CD14-positive monocyte (primary cell): ENCODE measurements at regions not wholly inside any gene's neighbourhood (a gene's known extent, or its start where the extent isn't known, plus 50 kb on each side); places are given as distances from the start of the nearest gene placed in this dataset.
A peak's percentile ranks its signal among the peaks of the same experiment; 100 is the strongest.
"Not testable (repeated sequence)": the region's sequence is repeated elsewhere in the genome, so short reads cannot be mapped to it uniquely, and the experiment has no call there.

ENCODE experiments used
- DNase-seq, 3 donors: peaks; one replicate each; pipeline ENCODE4 v3.0.0-alpha.2; 2011 to 2022
- H2AFZ ChIP-seq: 2 replicates; pipeline ENCODE4 v1.6.0; 2012; ENCODE audit warnings: mild to moderate bottlenecking, low read depth, low read length, inconsistent platforms; ENCODE audit not compliant: insufficient read depth, poor library complexity, severe bottlenecking
- H3K27ac ChIP-seq, 2 donors: 1 replicate in 1 of 2; 2 replicates in 1 of 2; pipeline ENCODE4 v1.5.1; 2012 to 2013; ENCODE audit warnings: low read length in 2 of 2, control low read depth in 1 of 2, inconsistent platforms in 1 of 2, low read depth in 1 of 2, mild to moderate bottlenecking in 1 of 2
- H3K27me3 ChIP-seq, 2 donors: one replicate each; pipeline versions ENCODE4 v1.6.0 to v1.6.1; 2011 to 2013; ENCODE audit warnings: low read length in 2 of 2; ENCODE audit not compliant: control insufficient read depth in 2 of 2, insufficient read depth in 2 of 2
- H3K36me3 ChIP-seq, 2 donors: replicated peaks in 1 of 2; 1 replicate in 1 of 2; 2 replicates in 1 of 2; pipeline versions ENCODE4 v1.5.1 to v1.6.1; 2012 to 2013; ENCODE audit warnings: low read length in 2 of 2, control low read depth in 1 of 2, inconsistent platforms in 1 of 2, mild to moderate bottlenecking in 1 of 2; ENCODE audit not compliant: insufficient read depth in 2 of 2, control insufficient read depth in 1 of 2
- H3K4me1 ChIP-seq, 2 donors: 1 replicate in 1 of 2; 2 replicates in 1 of 2; pipeline versions ENCODE4 v1.5.1 to v1.6.1; 2012 to 2013; ENCODE audit warnings: low read length in 2 of 2, control low read depth in 1 of 2, inconsistent platforms in 1 of 2, mild to moderate bottlenecking in 1 of 2, moderate library complexity in 1 of 2; ENCODE audit not compliant: insufficient read depth in 2 of 2, control insufficient read depth in 1 of 2
- H3K4me2 ChIP-seq: replicated peaks from 2 replicates; pipeline ENCODE3; 2012; ENCODE audit warnings: low read length, moderate library complexity, mild to moderate bottlenecking; ENCODE audit not compliant: poor library complexity, severe bottlenecking; ENCODE audit errors: extremely low read depth
- H3K4me3 ChIP-seq, 3 experiments: fragments of 200-600 bp in 1 of 3; sonication (generic) in 1 of 3; replicated peaks in 1 of 3; 1 replicate in 2 of 3; 2 replicates in 1 of 3; pipeline ENCODE4 v1.5.1; 2011 to 2013; ENCODE audit warnings: low read length in 3 of 3, mild to moderate bottlenecking in 3 of 3, control low read depth in 2 of 3, low read depth in 2 of 3, inconsistent platforms in 1 of 3, moderate library complexity in 1 of 3
- H3K79me2 ChIP-seq: 2 replicates; pipeline ENCODE4 v1.6.0; 2012; ENCODE audit warnings: mild to moderate bottlenecking, control low read depth, inconsistent platforms, low read length, moderate library complexity; ENCODE audit not compliant: insufficient read depth
- H3K9ac ChIP-seq: 2 replicates; pipeline ENCODE4 v1.6.0; 2017; ENCODE audit warnings: low read length, mild to moderate bottlenecking; ENCODE audit not compliant: insufficient read depth, poor library complexity, severe bottlenecking
- H3K9me3 ChIP-seq, 2 donors: replicated peaks in 1 of 2; 1 replicate in 1 of 2; 2 replicates in 1 of 2; pipeline versions ENCODE4 v1.5.1 to v1.6.1; 2012 to 2013; ENCODE audit warnings: low read length in 2 of 2, control low read depth in 1 of 2; ENCODE audit not compliant: control insufficient read depth in 1 of 2, insufficient read depth in 1 of 2
- H4K20me1 ChIP-seq: 2 replicates; pipeline ENCODE4 v1.6.0; 2012; ENCODE audit warnings: mild to moderate bottlenecking, low read length, control low read depth, moderate library complexity; ENCODE audit not compliant: insufficient read depth
- H3K27ac Mint-ChIP-seq, 7 donors: one replicate each; pipeline ENCODE4 v1.8.0; 2020; ENCODE audit warnings: mild to moderate bottlenecking in 7 of 7, mixed read lengths in 7 of 7, moderate library complexity in 6 of 7, inconsistent platforms in 2 of 7
- H3K27me3 Mint-ChIP-seq, 3 donors: one replicate each; pipeline ENCODE4 v1.8.0; 2021 to 2022; ENCODE audit warnings: low read depth in 3 of 3, mild to moderate bottlenecking in 3 of 3, mixed read lengths in 3 of 3, moderate library complexity in 3 of 3, inconsistent platforms in 1 of 3
- H3K36me3 Mint-ChIP-seq, 2 donors: one replicate each; pipeline ENCODE4 v1.8.0; 2020; ENCODE audit warnings: mixed read lengths in 2 of 2, inconsistent platforms in 1 of 2, mild to moderate bottlenecking in 1 of 2
- H3K4me1 Mint-ChIP-seq: one replicate; pipeline ENCODE4 v1.8.0; 2020; ENCODE audit warnings: mild to moderate bottlenecking, mixed read lengths
- H3K4me3 Mint-ChIP-seq, 2 donors: one replicate each; pipeline ENCODE4 v1.8.0; 2020; ENCODE audit warnings: mild to moderate bottlenecking in 2 of 2, mixed read lengths in 2 of 2, moderate library complexity in 1 of 2
- H3K9me3 Mint-ChIP-seq, 7 donors: one replicate each; pipeline ENCODE4 v1.8.0; 2020 to 2022; ENCODE audit warnings: mixed read lengths in 7 of 7, mild to moderate bottlenecking in 6 of 7, moderate library complexity in 6 of 7, inconsistent platforms in 2 of 7
- CTCF ChIP-seq: fragments of 200-600 bp; IDR thresholded peaks from one replicate; pipeline ENCODE4 v1.8.0; 2022; ENCODE audit warnings: antibody characterized with exemption, mild to moderate bottlenecking
- WGBS: methylation state at CpG from one replicate; pipeline ENCODE4 v1.1.5; 2013; ENCODE audit warnings: missing lambda C conversion rate; ENCODE audit not compliant: insufficient coverage; 5-methylcytosine and 5-hydroxymethylcytosine counted together
- intact Hi-C, 2 donors: fragments of 100-400 bp; cut with micrococcal nuclease; formaldehyde crosslinking; loops; one replicate each; pipeline versions ENCODE4 v1.15.0 to v1.15.1; 2023

- H3K27ac Mint-ChIP-seq: peak overlapping the region in 2 of 7 donors; percentile 9 to 23
- Histone ChIP-seq H2AFZ (peak overlapping the region; percentile 44), H3K4me2 (no peak overlapping the region), H3K9me3 (no peaks in the 10 kb centered on the region), H3K4me3 (no peak overlapping the region), H3K27me3 (no peaks in the 10 kb centered on the region), H3K27ac (no peak overlapping the region), H3K36me3 (no peaks in the 10 kb centered on the region), H3K79me2 (no peaks in the 10 kb centered on the region), H3K4me1 (peaks cover 13 to 19% of the 10 kb centered on the region in 2 donors), H3K9ac (no peak overlapping the region), H4K20me1 (no peaks in the 10 kb centered on the region)
- peaks cover 0 to 5% (median 0%) of the 10 kb centered on the region in 7 donors for H3K9me3 Mint-ChIP-seq
- peaks cover 0 to 2% of the 10 kb centered on the region in 2 donors for H3K36me3 Mint-ChIP-seq
- intact Hi-C loops: no loop called here
- peaks cover 19% of the 10 kb centered on the region for H3K4me1 Mint-ChIP-seq
- peaks cover 0 to 4% (median 0%) of the 10 kb centered on the region in 3 donors for H3K27me3 Mint-ChIP-seq
- H3K4me3 Mint-ChIP-seq: peak overlapping the region in 1 of 2 donors; percentile 33
- TF ChIP-seq CTCF: no peak
- DNase-seq: no peak
- 50% methylated on average over 8 of the region's 8 CpGs for WGBS
Observed at GRCh38 chr3:177263615-177264368, 66.5 kb upstream of the TBL1XR1 start.

GRCh38 chr3:177271811-177272501 lies 74.7 kb upstream of the TBL1XR1 start:
- H3K4me3 Mint-ChIP-seq, intact Hi-C loops, H3K9ac ChIP-seq, H3K4me1 Mint-ChIP-seq, DNase-seq, H3K27me3 ChIP-seq, H3K4me1 ChIP-seq, H3K4me3 ChIP-seq, H3K79me2 ChIP-seq, H3K36me3 Mint-ChIP-seq, H2AFZ ChIP-seq, H3K27me3 Mint-ChIP-seq, H3K27ac ChIP-seq, H3K9me3 ChIP-seq, H3K27ac Mint-ChIP-seq, H3K4me2 ChIP-seq, H4K20me1 ChIP-seq, H3K36me3 ChIP-seq: not testable (repeated sequence)
- H3K9me3 Mint-ChIP-seq: peaks cover 0 to 11% (median 7%) of the 10 kb centered on the region in 7 donors
- WGBS: 99% methylated on average over 12 of the region's 36 CpGs
